ENCODE measurements at regions not wholly inside any gene's neighbourhood (a gene's known extent, or its start where the extent isn't known, plus 50 kb on each side); places are given as distances from the start of the nearest gene placed in this dataset.
"Not testable (repeated sequence)": the region's sequence is repeated elsewhere in the genome, so short reads cannot be mapped to it uniquely, and the experiment has no call there.

DNA sequence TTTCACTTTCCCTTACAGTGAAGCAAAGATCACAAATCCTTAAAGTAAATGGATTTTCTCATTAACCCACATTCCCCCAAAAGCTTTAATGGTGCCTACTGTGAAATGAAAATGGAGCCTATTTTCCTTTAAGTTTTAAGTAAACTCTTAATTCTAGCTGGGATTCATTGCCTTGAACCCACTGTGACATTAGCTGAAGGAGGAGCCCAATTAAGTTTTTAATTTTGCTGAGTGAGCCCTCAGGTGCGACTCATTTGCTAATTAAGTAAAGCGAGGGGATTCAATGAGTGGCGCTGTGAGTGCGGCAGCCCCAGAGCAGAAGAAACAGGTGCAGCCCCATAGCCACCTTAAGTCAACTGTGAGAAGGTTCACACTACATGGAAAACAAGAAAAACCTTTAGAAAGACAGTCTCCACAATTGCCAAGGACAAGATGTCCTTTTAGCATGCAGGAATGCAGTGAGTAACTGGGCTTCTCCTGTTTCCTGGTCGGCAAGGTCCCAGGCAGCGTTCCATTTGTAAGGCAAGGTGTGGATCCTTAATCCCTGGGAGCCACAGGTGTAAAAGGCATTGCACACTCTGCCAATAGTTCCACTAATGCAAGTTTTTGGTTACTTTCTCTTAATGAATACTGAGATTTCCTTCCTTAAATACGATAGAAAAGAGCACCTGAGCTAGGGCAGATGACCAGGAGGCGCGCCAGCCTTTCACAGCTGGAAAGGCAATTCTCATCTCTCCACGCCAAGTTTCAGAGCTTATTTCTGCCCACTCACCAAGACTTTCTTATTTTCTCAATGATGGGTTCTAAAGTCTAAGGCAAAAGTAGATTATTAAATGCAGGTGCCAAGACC, 87.7 kb downstream of the TMEM18 start:
- ATAC-seq (replicated peaks) = no peak
- no peak overlapping the region for H3K4me3 Mint-ChIP-seq
- no peak for DNase-seq
- no peaks in the 10 kb centered on the region for H3K36me3 Mint-ChIP-seq
- no peak overlapping the region for H3K27ac Mint-ChIP-seq
- peaks cover 13 to 32% of the 10 kb centered on the region in 2 donors for H3K27me3 Mint-ChIP-seq
- H3K4me1 Mint-ChIP-seq = peaks cover 9 to 12% of the 10 kb centered on the region in 2 donors
- no peaks in the 10 kb centered on the region for H3K9me3 Mint-ChIP-seq

DNA sequence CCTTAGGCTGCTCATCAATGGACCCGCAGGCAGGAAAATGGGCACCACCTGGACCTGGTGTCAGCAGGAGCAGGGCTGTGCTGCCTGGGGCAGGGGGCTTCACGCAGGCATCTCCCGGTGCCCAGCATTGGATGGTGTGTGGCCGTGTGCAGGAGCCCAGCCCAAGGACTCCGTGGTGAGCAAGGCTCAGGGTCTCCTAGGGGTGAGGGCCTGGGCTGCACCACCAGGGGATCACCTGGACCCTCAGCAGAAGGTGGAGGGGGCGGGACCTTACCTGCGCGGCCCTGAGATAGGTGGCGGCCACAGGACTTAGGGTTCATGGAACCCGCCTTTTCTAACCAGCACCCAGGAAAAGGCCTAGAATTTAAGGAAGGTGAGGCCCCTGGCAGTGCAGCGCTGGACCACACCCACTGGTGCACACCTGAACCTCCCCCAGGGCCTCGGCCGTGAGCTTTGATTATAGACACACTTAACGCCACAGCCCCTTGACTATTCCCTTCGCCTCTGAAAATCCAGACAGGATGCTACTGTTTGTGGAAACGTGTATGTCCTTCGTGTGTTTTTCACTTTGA, 89.0 kb downstream of the TMEM18 start:
- Mint-ChIP-seq H3K27ac (no peak overlapping the region), H3K27me3 (peaks cover 10 to 26% of the 10 kb centered on the region in 2 donors), H3K36me3 (no peaks in the 10 kb centered on the region), H3K4me3 (no peak overlapping the region), H3K4me1 (peaks cover 9 to 12% of the 10 kb centered on the region in 2 donors), H3K9me3 (no peaks in the 10 kb centered on the region)
- DNase-seq = no peak
- ATAC-seq (replicated peaks) = no peak

DNA sequence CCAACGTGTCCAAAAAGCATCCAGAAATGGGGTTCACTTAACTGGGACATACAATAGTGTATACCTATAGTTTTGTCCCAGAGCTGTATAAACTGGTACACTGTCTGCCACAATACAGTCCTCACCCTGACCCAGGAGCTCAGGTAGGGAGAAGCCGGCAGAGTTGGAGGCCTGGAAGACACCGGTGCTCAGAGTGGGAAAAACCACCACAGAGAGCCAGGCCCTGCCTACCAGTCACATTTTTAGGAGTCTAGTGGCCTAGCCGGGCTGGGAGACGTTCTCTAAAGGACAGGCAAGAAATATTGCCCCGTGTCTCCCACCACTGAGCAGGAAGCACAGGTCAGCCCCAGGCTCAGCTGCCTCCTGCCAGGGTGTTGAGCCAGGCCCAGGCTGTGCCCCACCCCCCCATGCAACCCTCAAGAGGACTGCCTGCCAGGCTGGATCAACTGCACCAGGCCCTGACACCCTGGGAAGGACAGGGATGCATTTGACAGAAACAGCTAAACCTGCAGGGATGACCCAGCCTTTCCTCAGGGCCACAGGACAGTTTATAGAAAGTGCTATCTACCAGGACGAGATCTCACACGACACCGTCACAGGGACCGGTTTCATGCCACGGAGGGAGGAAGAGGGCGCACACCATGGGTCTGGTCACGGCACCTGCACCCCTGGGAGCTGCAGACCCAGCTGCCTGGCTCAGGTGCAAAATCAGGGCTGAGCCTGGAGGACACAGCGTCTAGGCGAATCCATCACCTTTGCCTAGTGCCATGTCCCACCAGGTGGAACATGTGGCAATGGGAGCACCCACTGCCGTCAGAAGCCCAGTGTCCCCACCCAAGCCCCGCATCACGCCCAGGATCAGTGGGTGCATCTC, 89.9 kb downstream of the TMEM18 start:
- Mint-ChIP-seq H3K9me3 (no peaks in the 10 kb centered on the region), H3K4me1 (peaks cover 9 to 12% of the 10 kb centered on the region in 2 donors), H3K36me3 (no peaks in the 10 kb centered on the region), H3K27me3 (peaks cover 10 to 26% of the 10 kb centered on the region in 2 donors), H3K4me3 (no peak overlapping the region), H3K27ac (no peak overlapping the region)
- ATAC-seq (replicated peaks) = no peak
- DNase-seq = no peak

DNA sequence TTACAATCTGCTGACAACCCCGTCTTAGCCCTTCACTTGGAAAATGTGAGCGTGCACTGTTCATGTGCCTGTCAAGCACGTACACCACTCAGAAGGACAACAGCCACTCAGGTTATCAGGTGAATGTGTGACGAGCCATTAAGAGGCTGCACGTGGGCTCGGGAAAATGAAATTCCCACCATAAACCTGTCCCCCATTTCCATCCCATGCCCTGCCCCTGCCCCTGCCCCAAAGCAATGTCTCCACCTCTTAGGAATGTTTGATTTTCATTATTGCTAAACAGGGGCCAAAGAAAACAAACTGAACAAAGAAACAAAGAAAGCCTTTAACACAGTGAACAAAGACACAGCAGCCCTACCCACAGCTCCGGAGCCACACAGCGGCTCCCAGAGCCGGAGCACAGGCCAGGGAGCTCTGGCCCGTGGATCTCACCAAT, 90.5 kb downstream of the TMEM18 start:
- Mint-ChIP-seq H3K4me1 (peaks cover 9 to 12% of the 10 kb centered on the region in 2 donors), H3K27me3 (peaks cover 10 to 26% of the 10 kb centered on the region in 2 donors), H3K4me3 (no peak overlapping the region), H3K27ac (no peak overlapping the region), H3K36me3 (no peaks in the 10 kb centered on the region), H3K9me3 (no peaks in the 10 kb centered on the region)
- no peak for DNase-seq
- ATAC-seq (replicated peaks) = no peak

DNA sequence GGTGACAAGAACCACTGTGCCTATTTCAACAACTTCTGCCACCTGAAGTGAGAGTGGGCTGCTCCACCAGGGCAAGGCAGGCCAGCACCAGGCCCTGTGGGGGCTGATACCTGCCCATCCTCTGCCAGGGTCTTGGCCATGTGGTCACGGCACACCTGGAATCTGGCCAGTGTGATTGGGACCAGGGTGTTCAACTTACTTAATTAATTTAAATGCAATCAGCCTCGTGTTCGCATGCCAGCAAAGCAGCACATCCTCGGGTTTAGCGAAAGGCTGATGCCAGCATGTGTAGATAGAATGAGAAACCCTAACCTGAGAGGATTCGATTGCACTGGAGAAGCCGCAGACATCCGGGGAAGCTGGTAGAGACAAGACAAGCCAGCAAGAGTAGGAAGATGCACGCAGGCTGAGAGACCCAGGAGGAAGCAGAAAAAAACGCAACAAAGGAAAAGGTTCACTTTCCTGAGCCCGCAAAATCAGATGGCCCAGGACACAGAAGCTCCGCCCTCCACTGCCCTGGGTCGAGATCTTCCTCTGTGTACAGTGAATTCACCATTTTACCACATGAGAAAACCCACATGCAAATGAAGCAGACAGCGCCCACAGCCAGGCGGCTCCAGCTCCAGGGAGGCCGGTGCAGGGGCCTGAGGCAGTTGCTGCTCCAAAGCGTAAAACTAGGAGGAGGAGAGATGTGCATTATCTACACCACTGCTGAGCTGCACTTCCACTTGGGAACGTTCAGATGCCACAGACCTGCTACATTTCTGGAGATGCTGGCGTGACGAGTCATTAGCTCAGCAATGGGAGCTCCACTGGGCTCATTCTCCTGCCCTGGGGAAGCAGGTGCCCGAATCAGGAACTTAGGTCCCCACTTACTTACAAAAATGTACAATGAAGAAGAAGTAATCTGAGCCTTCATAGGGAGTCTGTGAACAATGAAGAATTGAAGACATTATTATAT, 92.1 kb downstream of the TMEM18 start:
- no peak overlapping the region for H3K27ac Mint-ChIP-seq
- peaks cover 5 to 27% of the 10 kb centered on the region in 2 donors for H3K27me3 Mint-ChIP-seq
- DNase-seq (no peak), ATAC-seq (replicated peaks) (peak; percentile 93 to 97)
- peaks cover 9 to 12% of the 10 kb centered on the region in 2 donors for H3K4me1 Mint-ChIP-seq
- H3K9me3 Mint-ChIP-seq = no peaks in the 10 kb centered on the region
- H3K36me3 Mint-ChIP-seq = no peaks in the 10 kb centered on the region
- peak overlapping the region; percentile 15 to 38 for H3K4me3 Mint-ChIP-seq

DNA sequence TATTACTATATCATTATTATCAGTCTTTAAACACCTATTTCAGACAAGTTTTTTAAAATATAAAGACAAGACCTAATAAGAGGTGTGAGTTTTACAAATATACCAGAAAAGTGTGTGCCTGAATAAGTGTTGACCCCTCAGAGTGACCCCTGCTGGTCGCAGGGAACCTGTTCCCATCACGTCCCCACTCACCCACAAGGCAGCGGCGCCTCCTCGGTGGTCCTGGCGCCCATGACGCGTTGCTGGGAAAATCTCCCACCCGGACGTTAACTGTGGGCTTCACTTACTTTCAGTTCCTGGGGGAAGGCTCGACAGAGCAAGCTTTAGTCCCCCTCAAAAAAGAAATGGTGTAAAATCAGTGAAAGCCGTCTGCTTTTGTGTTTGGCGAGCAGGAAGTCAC, 93.5 kb downstream of the TMEM18 start:
- no peak for ATAC-seq (replicated peaks)

DNA sequence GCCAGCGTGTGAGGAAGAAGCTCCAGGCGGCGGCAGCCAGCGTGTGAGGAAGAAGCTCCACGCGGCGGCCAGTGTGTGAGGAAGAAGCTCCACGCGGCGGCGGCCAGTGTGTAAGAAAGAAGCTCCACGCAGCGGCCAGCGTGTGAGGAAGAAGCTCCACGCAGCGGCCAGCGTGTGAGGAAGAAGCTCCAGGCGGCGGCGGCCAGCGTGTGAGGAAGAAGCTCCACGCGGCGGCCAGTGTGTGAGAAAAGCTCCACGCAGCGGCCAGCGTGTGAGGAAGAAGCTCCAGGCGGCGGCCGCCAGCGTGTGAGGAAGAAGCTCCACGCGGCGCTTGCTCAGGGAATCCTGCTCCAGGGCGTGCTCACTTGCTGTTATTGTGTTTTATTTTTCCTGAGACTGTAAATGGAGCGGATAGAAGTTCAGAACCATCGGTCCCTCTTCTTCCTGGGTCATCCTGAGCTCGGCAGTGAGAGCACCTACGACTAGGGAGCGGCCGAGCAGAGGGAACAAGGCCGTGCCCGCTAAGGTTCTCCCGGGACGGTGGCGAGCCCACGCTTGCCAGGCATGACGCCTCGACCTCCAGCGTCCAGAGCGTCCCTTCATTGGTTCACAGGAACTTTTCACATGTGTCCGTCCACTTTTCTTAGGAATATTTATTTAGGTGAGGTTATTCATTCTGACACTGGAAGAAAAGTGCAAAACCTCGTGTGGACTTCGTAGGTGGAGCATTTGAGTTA, 94.2 kb downstream of the TMEM18 start:
- DNase-seq (no peak), ATAC-seq (replicated peaks) (no peak)
- peaks cover 5 to 26% of the 10 kb centered on the region in 2 donors for H3K27me3 Mint-ChIP-seq
- H3K27ac Mint-ChIP-seq = no peak overlapping the region
- H3K4me3 Mint-ChIP-seq = no peak overlapping the region
- no peaks in the 10 kb centered on the region for H3K36me3 Mint-ChIP-seq
- peaks cover 9 to 12% of the 10 kb centered on the region in 2 donors for H3K4me1 Mint-ChIP-seq
- no peaks in the 10 kb centered on the region for H3K9me3 Mint-ChIP-seq

More for the DNA sequence above, 93.5 kb downstream of the TMEM18 start:
- Mint-ChIP-seq H3K27me3 (peaks cover 3 to 31% of the 10 kb centered on the region in 2 donors), H3K9me3 (no peaks in the 10 kb centered on the region), H3K4me1 (peaks cover 9 to 12% of the 10 kb centered on the region in 2 donors), H3K27ac (no peak overlapping the region), H3K36me3 (no peaks in the 10 kb centered on the region), H3K4me3 (no peak overlapping the region)
- no peak for DNase-seq

DNA sequence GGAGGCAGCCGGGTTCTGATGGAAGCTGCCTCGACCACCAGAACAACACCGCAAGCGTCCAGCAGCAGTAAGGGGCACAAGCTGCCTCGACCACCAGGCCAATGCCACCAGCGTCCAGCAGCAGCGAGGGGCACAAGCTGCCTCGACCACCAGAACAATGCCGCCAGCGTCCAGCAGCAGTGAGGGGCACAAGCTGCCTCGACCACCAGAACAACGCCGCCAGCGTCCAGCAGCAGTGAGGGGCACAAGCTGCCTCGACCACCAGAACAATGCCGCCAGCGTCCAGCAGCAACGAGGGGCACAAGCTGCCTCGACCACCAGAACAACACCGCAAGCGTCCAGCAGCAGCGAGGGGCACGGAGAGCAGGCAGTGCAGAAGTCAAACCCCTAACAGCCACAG, 94.9 kb downstream of the TMEM18 start:
- not testable (repeated sequence) for H3K27ac Mint-ChIP-seq

DNA sequence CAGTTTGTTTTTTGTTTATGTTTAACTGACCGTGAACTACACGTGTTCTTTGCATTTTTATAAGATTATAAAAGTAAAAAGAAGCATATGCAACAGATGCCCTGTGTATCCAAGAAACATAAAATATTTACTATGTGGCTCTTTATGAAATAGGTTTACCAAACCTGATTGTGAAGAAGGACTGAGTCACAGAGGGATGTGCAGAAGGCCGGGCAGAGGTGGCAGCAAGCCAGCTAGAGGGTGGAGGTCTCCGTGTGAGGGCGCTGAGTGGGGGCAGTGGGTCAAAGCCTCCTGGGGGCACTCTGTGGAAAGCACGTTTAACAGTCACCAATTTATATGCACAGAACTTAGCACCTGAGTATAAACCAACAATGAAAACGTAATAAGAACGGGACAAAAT, 97.2 kb downstream of the TMEM18 start:
- ATAC-seq (replicated peaks) (no peak), DNase-seq (no peak)
- H3K4me1 Mint-ChIP-seq = peaks cover 3 to 4% of the 10 kb centered on the region in 2 donors
- H3K36me3 Mint-ChIP-seq = peaks cover 0 to 8% of the 10 kb centered on the region in 2 donors
- no peak overlapping the region for H3K27ac Mint-ChIP-seq
- no peak overlapping the region for H3K4me3 Mint-ChIP-seq
- H3K9me3 Mint-ChIP-seq = peaks cover 11 to 16% of the 10 kb centered on the region in 2 donors
- peaks cover 13 to 37% of the 10 kb centered on the region in 2 donors for H3K27me3 Mint-ChIP-seq

More for the DNA sequence above, 94.9 kb downstream of the TMEM18 start:
- H3K27me3 Mint-ChIP-seq = peaks cover 7 to 27% of the 10 kb centered on the region in 2 donors
- not testable (repeated sequence) for ATAC-seq (replicated peaks); H3K36me3 Mint-ChIP-seq; H3K4me3 Mint-ChIP-seq; H3K9me3 Mint-ChIP-seq; DNase-seq
- H3K4me1 Mint-ChIP-seq = peaks cover 9 to 12% of the 10 kb centered on the region in 2 donors

DNA sequence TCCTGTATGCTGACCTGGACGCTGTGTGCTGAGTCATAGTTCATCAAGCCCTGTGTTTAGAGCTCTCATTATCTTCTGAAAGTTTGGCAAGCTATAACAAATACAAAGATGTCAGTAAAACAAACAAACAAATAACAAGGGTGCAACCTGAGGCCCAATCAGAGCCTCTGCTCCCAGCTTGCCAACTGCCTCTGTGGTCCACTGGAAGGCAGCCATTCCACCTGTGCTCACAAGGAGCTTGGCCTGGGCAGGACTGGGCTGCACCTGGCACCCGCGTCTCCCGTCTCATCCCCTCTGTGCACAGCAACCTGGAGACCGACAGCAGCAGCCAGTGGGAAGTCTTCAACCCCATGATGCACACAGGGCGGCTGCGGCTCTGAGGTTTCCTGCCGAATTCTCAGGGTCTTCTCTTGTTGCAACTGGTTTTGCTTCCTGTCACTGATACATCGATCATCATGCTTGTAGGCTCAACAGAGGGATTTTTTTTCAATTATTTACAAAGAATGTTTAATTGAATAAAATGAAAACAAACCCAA, 97.8 kb downstream of the TMEM18 start:
- Mint-ChIP-seq H3K27me3 (peaks cover 13 to 42% of the 10 kb centered on the region in 2 donors), H3K4me1 (no peaks in the 10 kb centered on the region), H3K4me3 (no peak overlapping the region), H3K9me3 (peaks cover 11 to 19% of the 10 kb centered on the region in 2 donors), H3K36me3 (peaks cover 0 to 10% of the 10 kb centered on the region in 2 donors), H3K27ac (no peak overlapping the region)
- DNase-seq (no peak), ATAC-seq (replicated peaks) (no peak)

DNA sequence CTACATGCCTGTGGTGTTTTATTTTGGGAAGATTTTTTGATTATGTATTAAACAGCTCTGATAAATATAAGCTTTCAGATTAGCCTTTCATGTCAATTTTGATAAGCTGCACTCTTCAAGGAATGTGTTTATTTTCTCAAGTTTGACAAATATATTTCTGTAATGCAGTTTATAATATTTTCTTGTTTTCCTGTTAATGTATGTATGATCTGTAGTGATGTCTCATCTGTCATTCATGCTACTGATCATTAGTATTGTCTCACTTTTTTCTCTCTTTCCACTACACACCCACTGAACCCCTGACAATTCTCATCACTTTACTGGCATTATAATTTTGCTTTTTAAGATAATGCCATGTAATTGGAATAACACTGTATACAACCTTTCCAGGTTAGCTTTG, 100.9 kb downstream of the TMEM18 start:
- Mint-ChIP-seq H3K4me1 (no peaks in the 10 kb centered on the region), H3K27ac (no peak overlapping the region), H3K36me3 (peaks cover 1 to 10% of the 10 kb centered on the region in 2 donors), H3K27me3 (peaks cover 29 to 61% of the 10 kb centered on the region in 2 donors), H3K9me3 (peaks cover 18 to 31% of the 10 kb centered on the region in 2 donors), H3K4me3 (no peak overlapping the region)
- no peak for DNase-seq
- ATAC-seq (replicated peaks) = no peak

DNA sequence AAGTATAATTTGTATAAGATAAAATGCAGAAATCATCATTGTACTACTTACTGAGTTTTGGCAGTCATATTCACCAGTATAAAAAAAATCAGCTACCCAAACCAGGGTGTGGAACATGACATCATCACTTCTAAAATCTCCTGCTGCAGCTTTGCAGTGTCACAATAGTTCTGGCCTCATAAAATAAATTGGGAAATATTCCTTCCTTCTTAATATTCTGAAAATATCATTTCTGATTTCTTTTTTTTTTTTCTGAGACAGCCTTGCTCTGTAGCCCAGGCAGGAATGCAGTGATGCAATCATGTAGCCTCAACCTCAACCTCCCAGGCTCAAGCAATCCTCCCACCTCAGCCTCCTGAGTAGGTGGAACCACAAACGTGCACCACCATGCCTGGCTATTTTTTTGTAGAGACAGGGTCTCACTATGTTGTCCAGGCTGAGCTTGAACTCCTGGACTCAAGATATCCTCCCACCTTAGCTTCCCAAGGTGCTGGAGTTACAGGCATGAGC, 101.4 kb downstream of the TMEM18 start:
- H3K27me3 Mint-ChIP-seq = peaks cover 32 to 63% of the 10 kb centered on the region in 2 donors
- peaks cover 1 to 11% of the 10 kb centered on the region in 2 donors for H3K36me3 Mint-ChIP-seq
- ATAC-seq (replicated peaks) = no peak
- H3K4me1 Mint-ChIP-seq = no peaks in the 10 kb centered on the region
- H3K9me3 Mint-ChIP-seq = peaks cover 20 to 36% of the 10 kb centered on the region in 2 donors
- H3K27ac Mint-ChIP-seq = no peak overlapping the region
- no peak for DNase-seq
- H3K4me3 Mint-ChIP-seq = no peak overlapping the region
